Trophoblast cell (in vitro differentiated cells and primary cell): ENCODE measurements at regions not wholly inside any gene's neighbourhood (a gene's known extent, or its start where the extent isn't known, plus 50 kb on each side); places are given as distances from the start of the nearest gene placed in this dataset.

Source experiments
- DNase-seq, 2 donors: peaks; one replicate each; pipeline ENCODE4 v3.0.0-alpha.2; 2016
- H2AFZ ChIP-seq: 2 replicates; pipeline ENCODE4 v1.6.1; 2013; ENCODE audit warnings: low read length, moderate library complexity, mild to moderate bottlenecking; ENCODE audit not compliant: insufficient read depth, poor library complexity
- H2AK5ac ChIP-seq: 2 replicates; pipeline ENCODE4 v1.6.1; 2013; ENCODE audit warnings: mild to moderate bottlenecking, low read length
- H2BK120ac ChIP-seq: 2 replicates; pipeline ENCODE4 v1.6.1; 2013; ENCODE audit warnings: low read length, mild to moderate bottlenecking, moderate library complexity; ENCODE audit not compliant: insufficient read depth, poor library complexity
- H2BK12ac ChIP-seq: 2 replicates; pipeline ENCODE4 v1.6.1; 2013; ENCODE audit warnings: mild to moderate bottlenecking, low read length, moderate library complexity
- H2BK5ac ChIP-seq: 2 replicates; pipeline ENCODE4 v1.6.1; 2013; ENCODE audit warnings: low read length, low read depth, moderate library complexity, mild to moderate bottlenecking; ENCODE audit not compliant: poor library complexity
- H3K14ac ChIP-seq: 2 replicates; pipeline ENCODE4 v1.6.1; 2013; ENCODE audit warnings: mild to moderate bottlenecking, low read length
- H3K18ac ChIP-seq: 2 replicates; pipeline ENCODE4 v1.6.1; 2013; ENCODE audit warnings: mild to moderate bottlenecking, low read length
- H3K23ac ChIP-seq: 2 replicates; pipeline ENCODE4 v1.6.1; 2013; ENCODE audit warnings: low read length
- H3K27ac ChIP-seq: 2 replicates; pipeline ENCODE4 v1.5.1; 2013; ENCODE audit warnings: low read depth, mild to moderate bottlenecking, inconsistent platforms, low read length, moderate library complexity
- H3K27me3 ChIP-seq: 2 replicates; pipeline ENCODE4 v1.6.1; 2013; ENCODE audit warnings: inconsistent platforms, mild to moderate bottlenecking, low read length, moderate library complexity; ENCODE audit not compliant: insufficient read depth
- H3K36me3 ChIP-seq, 2 experiments: 1 replicate in 1 of 2; 2 replicates in 1 of 2; pipeline ENCODE4 v1.6.1; 2013; ENCODE audit warnings: low read length in 2 of 2, mild to moderate bottlenecking in 2 of 2, moderate library complexity in 1 of 2; ENCODE audit not compliant: insufficient read depth in 2 of 2, control insufficient read depth in 1 of 2
- H3K4ac ChIP-seq: 2 replicates; pipeline ENCODE4 v1.6.1; 2013; ENCODE audit warnings: low read depth, mild to moderate bottlenecking, low read length, moderate library complexity
- H3K4me1 ChIP-seq, 2 experiments: 1 replicate in 1 of 2; 2 replicates in 1 of 2; pipeline ENCODE4 v1.6.1; 2013; ENCODE audit warnings: low read length in 2 of 2, mild to moderate bottlenecking in 2 of 2, moderate library complexity in 1 of 2; ENCODE audit not compliant: insufficient read depth in 2 of 2, control insufficient read depth in 1 of 2
- H3K4me2 ChIP-seq: 2 replicates; pipeline ENCODE4 v1.6.1; 2013; ENCODE audit warnings: inconsistent platforms, mild to moderate bottlenecking, low read length, moderate library complexity
- H3K4me3 ChIP-seq: 2 replicates; pipeline ENCODE4 v1.5.1; 2013; ENCODE audit warnings: mild to moderate bottlenecking, low read depth, low read length, inconsistent platforms
- H3K79me1 ChIP-seq: one replicate; pipeline ENCODE4 v1.6.1; 2013; ENCODE audit warnings: low read length
- H3K79me2 ChIP-seq: 2 replicates; pipeline ENCODE4 v1.6.1; 2013; ENCODE audit warnings: low read length, mild to moderate bottlenecking; ENCODE audit not compliant: control insufficient read depth, insufficient read depth, poor library complexity
- H3K9ac ChIP-seq: 2 replicates; pipeline ENCODE4 v1.6.1; 2013; ENCODE audit warnings: mild to moderate bottlenecking, low read length
- H3K9me3 ChIP-seq: 2 replicates; pipeline ENCODE4 v1.6.1; 2013; ENCODE audit warnings: low read depth, mild to moderate bottlenecking, control low read depth, inconsistent platforms, low read length; ENCODE audit not compliant: insufficient read depth
- H4K12ac ChIP-seq: 2 replicates; pipeline ENCODE4 v1.6.1; 2013; ENCODE audit warnings: low read depth, mild to moderate bottlenecking, low read length, moderate library complexity
- H4K8ac ChIP-seq: 2 replicates; pipeline ENCODE4 v1.6.1; 2013; ENCODE audit warnings: low read depth, mild to moderate bottlenecking, low read length, moderate library complexity
- H4K91ac ChIP-seq: one replicate; pipeline ENCODE4 v1.6.1; 2013; ENCODE audit warnings: low read depth, mild to moderate bottlenecking, low read length, moderate library complexity
- WGBS: extraction: QIAGEN DNeasy Blood & Tissue Kit; methylation state at CpG from one replicate; pipeline ENCODE4 v1.1.7; 2013; ENCODE audit warnings: missing lambda C conversion rate; ENCODE audit not compliant: insufficient read length, insufficient coverage; ENCODE audit errors: extremely low coverage; 5-methylcytosine and 5-hydroxymethylcytosine counted together

DNA sequence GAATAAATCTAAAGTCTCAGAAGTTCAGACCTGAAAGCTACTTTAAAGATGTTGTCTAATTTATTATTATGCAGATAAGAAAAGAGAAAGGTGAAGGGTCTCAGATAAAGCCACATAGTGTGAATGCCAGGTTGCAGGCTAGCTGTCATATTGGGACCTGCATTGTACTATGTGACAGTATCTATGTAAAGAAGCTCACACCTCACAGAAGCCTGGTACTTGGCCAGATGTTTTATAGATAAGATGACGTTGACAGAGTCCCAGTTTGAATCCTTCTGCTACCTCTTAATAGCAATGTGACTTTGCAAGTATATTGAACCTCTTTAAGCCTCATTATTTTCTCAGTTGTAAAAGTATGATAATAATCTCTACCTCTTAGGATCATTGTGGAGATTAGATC, 227.0 kb downstream of the SPRY1 start:
- H2BK120ac ChIP-seq: no peak overlapping the region
- no peak overlapping the region for H3K23ac ChIP-seq
- no peak overlapping the region for H2BK5ac ChIP-seq
- WGBS: no CpG with 5 or more reads among the region's 1 CpG
- no peak overlapping the region for H3K18ac ChIP-seq
- no peak overlapping the region for H3K4me2 ChIP-seq
- no peak overlapping the region for H2BK12ac ChIP-seq
- H3K36me3 ChIP-seq: no peaks in the 10 kb centered on the region
- no peak overlapping the region for H2AFZ ChIP-seq
- no peak overlapping the region for H3K4ac ChIP-seq
- no peaks in the 10 kb centered on the region for H3K9me3 ChIP-seq
- H3K4me1 ChIP-seq: no peaks in the 10 kb centered on the region
- H3K79me1 ChIP-seq: no peaks in the 10 kb centered on the region
- H3K4me3 ChIP-seq: no peak overlapping the region
- no peak overlapping the region for H4K8ac ChIP-seq
- no peaks in the 10 kb centered on the region for H3K79me2 ChIP-seq
- no peak overlapping the region for H3K27ac ChIP-seq
- DNase-seq: no peak
- no peak overlapping the region for H2AK5ac ChIP-seq
- H3K9ac ChIP-seq: no peak overlapping the region
- no peak overlapping the region for H4K91ac ChIP-seq
- H4K12ac ChIP-seq: no peak overlapping the region
- H3K14ac ChIP-seq: no peak overlapping the region
- H3K27me3 ChIP-seq: no peaks in the 10 kb centered on the region

DNA sequence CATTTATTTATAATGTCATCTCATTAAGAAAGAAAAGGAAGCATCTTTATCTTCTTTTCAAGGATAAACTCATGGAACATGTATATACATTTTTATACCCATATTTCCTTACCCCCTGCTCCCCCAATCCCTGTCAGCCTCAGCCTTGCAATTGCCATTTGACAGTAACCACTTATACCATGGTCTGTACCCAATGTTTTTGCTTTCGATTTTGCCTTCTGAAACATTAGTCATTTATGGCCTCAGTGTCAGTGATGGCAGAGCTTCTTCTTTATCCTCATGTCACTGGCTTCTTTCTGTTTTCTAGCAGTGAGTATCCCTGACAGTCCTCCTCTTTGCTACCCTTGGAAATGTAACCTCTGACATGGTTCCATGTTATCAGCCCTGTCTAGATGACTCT, 228.4 kb downstream of the SPRY1 start:
- Histone ChIP-seq H3K23ac (no peak overlapping the region), H2AK5ac (no peak overlapping the region), H2AFZ (no peak overlapping the region), H3K4ac (no peak overlapping the region), H3K27me3 (no peaks in the 10 kb centered on the region), H3K27ac (no peak overlapping the region), H3K18ac (no peak overlapping the region), H3K79me2 (no peaks in the 10 kb centered on the region), H3K9ac (no peak overlapping the region), H3K36me3 (no peaks in the 10 kb centered on the region), H3K79me1 (no peaks in the 10 kb centered on the region), H3K4me2 (no peak overlapping the region), H3K9me3 (no peaks in the 10 kb centered on the region), H3K14ac (no peak overlapping the region), H2BK12ac (no peak overlapping the region), H4K8ac (no peak overlapping the region), H2BK5ac (no peak overlapping the region), H4K12ac (no peak overlapping the region), H3K4me3 (no peak overlapping the region), H4K91ac (no peak overlapping the region), H3K4me1 (no peaks in the 10 kb centered on the region), H2BK120ac (no peak overlapping the region)
- WGBS: no CpG with 5 or more reads among the region's 1 CpG
- no peak for DNase-seq

DNA sequence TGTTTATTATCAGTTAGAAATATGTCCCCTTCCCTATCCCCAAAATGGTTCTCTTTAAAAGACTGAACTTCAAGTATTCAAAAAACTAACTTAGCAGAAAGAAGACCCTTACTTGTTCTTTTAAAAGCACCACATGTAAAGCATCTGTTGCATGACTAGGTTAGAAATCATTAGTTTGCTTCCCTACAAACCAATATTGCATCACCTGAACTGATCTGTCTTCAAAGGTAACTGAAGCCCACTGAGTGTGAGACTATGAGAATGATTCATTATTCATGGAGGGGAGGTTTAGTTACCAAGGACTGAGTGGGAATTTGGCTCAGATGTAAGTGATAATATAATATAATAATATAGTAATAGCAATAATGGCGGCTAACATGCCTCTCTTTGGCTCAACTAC, 231.7 kb downstream of the SPRY1 start:
- Histone ChIP-seq H4K91ac (no peak overlapping the region), H2BK5ac (no peak overlapping the region), H3K4me1 (no peaks in the 10 kb centered on the region), H3K4me2 (no peak overlapping the region), H2AK5ac (no peak overlapping the region), H3K79me1 (no peaks in the 10 kb centered on the region), H3K4me3 (no peak overlapping the region), H2BK120ac (no peak overlapping the region), H3K4ac (no peak overlapping the region), H4K8ac (no peak overlapping the region), H3K9ac (no peak overlapping the region), H3K9me3 (no peaks in the 10 kb centered on the region), H3K27me3 (no peaks in the 10 kb centered on the region), H3K79me2 (no peaks in the 10 kb centered on the region), H3K36me3 (no peaks in the 10 kb centered on the region), H3K18ac (no peak overlapping the region), H2AFZ (no peak overlapping the region), H3K14ac (no peak overlapping the region), H3K27ac (no peak overlapping the region), H3K23ac (no peak overlapping the region), H2BK12ac (no peak overlapping the region), H4K12ac (no peak overlapping the region)
- DNase-seq: no peak
- WGBS: no CpG with 5 or more reads among the region's 1 CpG

DNA sequence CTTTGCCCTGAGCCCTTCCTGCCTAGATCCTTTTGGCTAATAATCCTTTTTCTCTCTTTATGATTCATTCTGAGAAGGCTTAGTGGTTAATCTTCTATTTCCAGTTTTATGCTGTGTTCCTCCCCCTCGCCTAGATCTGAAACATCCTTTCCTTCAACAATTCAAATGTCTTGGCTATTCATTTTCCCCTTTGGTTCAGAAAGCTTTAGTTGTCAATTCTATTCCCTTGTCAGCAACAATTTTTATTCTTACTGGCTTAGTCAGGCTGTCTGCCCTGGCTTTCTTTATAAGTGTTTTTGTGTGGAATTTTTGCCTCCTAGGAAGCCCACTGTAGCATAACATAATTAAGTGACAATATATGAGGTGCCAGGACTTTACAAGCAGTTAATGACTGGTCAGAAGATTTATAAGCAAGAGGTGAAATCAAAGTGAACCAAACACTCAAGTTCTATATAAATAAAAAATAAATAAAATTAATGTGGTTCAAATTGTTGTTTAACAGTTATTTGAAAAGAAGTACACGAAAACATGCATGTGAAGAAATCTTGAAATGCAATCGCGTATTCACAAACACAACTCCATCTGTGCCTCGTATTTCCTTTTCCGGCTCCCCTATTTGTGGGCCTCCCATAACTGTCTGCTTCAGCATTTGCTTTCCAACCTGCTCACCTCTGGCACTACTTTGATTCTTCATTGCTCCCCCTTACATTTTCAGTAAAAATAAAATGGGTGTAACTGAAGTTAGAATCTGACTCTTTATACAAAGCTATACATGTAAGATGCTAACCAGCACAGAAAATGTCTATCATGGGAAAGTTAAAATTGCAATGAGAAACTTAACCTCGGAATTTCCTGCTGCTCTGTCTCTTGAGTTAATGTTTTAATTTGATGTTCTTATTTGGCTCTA, 235.4 kb downstream of the SPRY1 start:
- WGBS: no CpG with 5 or more reads among the region's 7 CpGs
- H3K4ac ChIP-seq: no peak overlapping the region
- H2AFZ ChIP-seq: no peak overlapping the region

More for the DNA sequence above, 235.4 kb downstream of the SPRY1 start:
- Histone ChIP-seq H3K4me2 (no peak overlapping the region), H4K91ac (no peak overlapping the region), H3K9ac (no peak overlapping the region), H3K9me3 (no peaks in the 10 kb centered on the region), H3K23ac (no peak overlapping the region), H3K18ac (no peak overlapping the region), H3K14ac (no peak overlapping the region), H3K4me1 (no peaks in the 10 kb centered on the region), H3K79me1 (no peaks in the 10 kb centered on the region), H2AK5ac (no peak overlapping the region), H2BK12ac (no peak overlapping the region), H2BK120ac (no peak overlapping the region), H3K4me3 (no peak overlapping the region), H3K27ac (no peak overlapping the region), H2BK5ac (no peak overlapping the region), H3K36me3 (no peaks in the 10 kb centered on the region), H4K8ac (no peak overlapping the region), H4K12ac (no peak overlapping the region), H3K27me3 (no peaks in the 10 kb centered on the region), H3K79me2 (no peaks in the 10 kb centered on the region)
- DNase-seq: no peak
